GM12891 (cell line): ENCODE measurements at regions not wholly inside any gene's neighbourhood (a gene's known extent, or its start where the extent isn't known, plus 50 kb on each side); places are given as distances from the start of the nearest gene placed in this dataset.

ENCODE experiments used
- POLR2AphosphoS5 ChIP-seq: IDR thresholded peaks from 2 replicates; pipeline ENCODE4 v1.6.1; 2011; ENCODE audit warnings: low read depth, low read length, control low read depth
- TAF1 ChIP-seq: IDR thresholded peaks from 2 replicates; pipeline ENCODE4 v1.6.1; 2011; ENCODE audit warnings: low read depth, low read length, control low read depth

DNA sequence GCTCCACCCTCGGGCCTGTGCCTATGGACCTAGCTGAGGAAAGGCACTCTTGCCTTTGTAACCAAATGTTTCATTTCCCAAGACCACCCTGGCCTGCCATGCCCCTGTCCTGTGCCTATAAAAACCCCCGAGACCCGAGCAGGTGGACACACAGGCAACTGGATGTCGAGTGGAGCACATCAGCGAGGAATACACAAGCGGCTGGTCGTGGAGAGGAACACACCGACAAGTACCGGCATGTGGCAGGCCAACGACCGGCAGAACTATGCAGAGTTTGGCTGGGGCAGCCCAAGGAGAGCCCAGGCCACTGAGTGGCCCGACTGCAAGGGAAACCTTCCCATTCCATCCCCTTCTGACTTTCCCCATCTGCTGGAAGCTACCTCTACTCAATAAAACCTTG is 1963.8 kb upstream of the CELF4 start:
- TF ChIP-seq POLR2AphosphoS5 (no peak), TAF1 (no peak)
